ENCODE measurements at regions not wholly inside any gene's neighbourhood (a gene's known extent, or its start where the extent isn't known, plus 50 kb on each side); places are given as distances from the start of the nearest gene placed in this dataset.

GRCh38 chr21:15152591-15152990 lies 87.8 kb upstream of the NRIP1 start:
- no peak for TF ChIP-seq CTCF (IDR thresholded peaks at IDR 0.05)
- no peak for TF ChIP-seq POLR2A (IDR thresholded peaks at IDR 0.05)
- TF ChIP-seq POLR2AphosphoS5 (IDR thresholded peaks at IDR 0.05): no peak

All from breast epithelium (tissue), 3 donors.